Heart left ventricle (tissue), 13 donors: ENCODE measurements at regions not wholly inside any gene's neighbourhood (a gene's known extent, or its start where the extent isn't known, plus 50 kb on each side); places are given as distances from the start of the nearest gene placed in this dataset.

Experiments used
- POLR2A ChIP-seq, 2 donors: fragments of 450-650 bp; IDR thresholded peaks; one replicate each; pipeline ENCODE4 v1.6.1; 2017; ENCODE audit warnings: antibody characterized with exemption in 2 of 2, mild to moderate bottlenecking in 2 of 2, moderate library complexity in 2 of 2
- TF ChIP-seq, protein P1 (sequence below), 12 donors: fragments of 200-600 bp; sonication (generic) in 4 of 12; IDR thresholded peaks; one replicate each; pipeline versions ENCODE4 v1.5.0 to v1.8.0; 2018 to 2022; ENCODE audit warnings: antibody characterized with exemption in 12 of 12, mild to moderate bottlenecking in 5 of 12
- donor health status: ischemic (EF 13 %, LVEDD 7.1; RV severe dilation, severe dysfunction).
- donor health status: DM: no; HTN: yes; CAD: no.
- donor health status: DM: no; HTN: no; CAD: no.
- donor health status: ischemic (EF 25% LVEDD 6.9; RV normal size, moderate dysfunction).
- donor health status: ischemic (EF 25% LVEDD 5.7; RV mildly dilated, moderate dysfunction).
- donor health status: ischemic (EF 35%, LVEDD 5.7; RV mildly dilated, moderate dysfunction).
- donor health status: nonischemic (EF 11% LVEDD 7.7; RV severe dilation, severe dysfunction).
- donor health status: DM: yes; HTN: yes; CAD: no.
- donor health status: PGD.
- donor health status: ischemic (EF 29% LVEDD 5.4; RV normal size, mild dysfunction).
- donor health status: nonischemic (EF 23%, LVEDD 6.1; RV moderate dilation, normal function).

- TF ChIP-seq, protein P1, sequence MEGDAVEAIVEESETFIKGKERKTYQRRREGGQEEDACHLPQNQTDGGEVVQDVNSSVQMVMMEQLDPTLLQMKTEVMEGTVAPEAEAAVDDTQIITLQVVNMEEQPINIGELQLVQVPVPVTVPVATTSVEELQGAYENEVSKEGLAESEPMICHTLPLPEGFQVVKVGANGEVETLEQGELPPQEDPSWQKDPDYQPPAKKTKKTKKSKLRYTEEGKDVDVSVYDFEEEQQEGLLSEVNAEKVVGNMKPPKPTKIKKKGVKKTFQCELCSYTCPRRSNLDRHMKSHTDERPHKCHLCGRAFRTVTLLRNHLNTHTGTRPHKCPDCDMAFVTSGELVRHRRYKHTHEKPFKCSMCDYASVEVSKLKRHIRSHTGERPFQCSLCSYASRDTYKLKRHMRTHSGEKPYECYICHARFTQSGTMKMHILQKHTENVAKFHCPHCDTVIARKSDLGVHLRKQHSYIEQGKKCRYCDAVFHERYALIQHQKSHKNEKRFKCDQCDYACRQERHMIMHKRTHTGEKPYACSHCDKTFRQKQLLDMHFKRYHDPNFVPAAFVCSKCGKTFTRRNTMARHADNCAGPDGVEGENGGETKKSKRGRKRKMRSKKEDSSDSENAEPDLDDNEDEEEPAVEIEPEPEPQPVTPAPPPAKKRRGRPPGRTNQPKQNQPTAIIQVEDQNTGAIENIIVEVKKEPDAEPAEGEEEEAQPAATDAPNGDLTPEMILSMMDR (IDR thresholded peaks at IDR 0.05) = no peak
- TF ChIP-seq POLR2A (IDR thresholded peaks at IDR 0.05) = no peak
Observed at GRCh38 chr7:112959276-112959675, 127.4 kb downstream of the GPR85 start.
